HG02970 (cell line): ENCODE measurements at regions not wholly inside any gene's neighbourhood (a gene's known extent, or its start where the extent isn't known, plus 50 kb on each side); places are given as distances from the start of the nearest gene placed in this dataset.
"Not testable (repeated sequence)": the region's sequence is repeated elsewhere in the genome, so short reads cannot be mapped to it uniquely, and the experiment has no call there.

Source experiments
- ATAC-seq: cut with Tn5 transposase; IDR thresholded peaks from one replicate; pipeline ENCODE4 v1.9.1; 2021; ENCODE audit warnings: mild to moderate bottlenecking, moderate library complexity, moderate number of reproducible peaks; ENCODE audit not compliant: unreplicated experiment, low FRiP score

GRCh38 chr9:36463467-36463866 is 63.4 kb upstream of the RNF38 start:
- no peak for ATAC-seq

GRCh38 chr9:36462245-36462644 is 62.2 kb upstream of the RNF38 start:
- no peak for ATAC-seq

GRCh38 chr9:36461323-36461722 is 61.3 kb upstream of the RNF38 start:
- ATAC-seq: no peak

GRCh38 chr9:36458430-36458915 is 58.4 kb upstream of the RNF38 start:
- not testable (repeated sequence) for ATAC-seq

- no peak for ATAC-seq
These were observed 57.9 kb upstream of the RNF38 start for GRCh38 chr9:36457836-36458429.

- no peak for ATAC-seq
These were observed 56.5 kb upstream of the RNF38 start for GRCh38 chr9:36456480-36457065.

- ATAC-seq: no peak
These were observed 51.9 kb upstream of the RNF38 start for GRCh38 chr9:36451949-36452348.

- ATAC-seq: no peak
These were observed 50.2 kb upstream of the RNF38 start for GRCh38 chr9:36450110-36450732.
